ENCODE measurements at regions not wholly inside any gene's neighbourhood (a gene's known extent, or its start where the extent isn't known, plus 50 kb on each side); places are given as distances from the start of the nearest gene placed in this dataset.

GRCh38 chr10:69739634-69740033 lies 62.1 kb upstream of the COL13A1 start:
- H3K4me1 ChIP-seq: peaks cover 3% of the 10 kb centered on the region
- no peak overlapping the region for H3K27ac ChIP-seq
- H3K27me3 ChIP-seq: peaks cover 17% of the 10 kb centered on the region
- WGBS: 84% methylated on average over 6 of the region's 7 CpGs
- DNase-seq (ENCODE audit: low spot score in 2 of 2): no peak
- TF ChIP-seq POLR2A (IDR thresholded peaks at IDR 0.05) (no peak), EP300 (IDR thresholded peaks at IDR 0.05) (no peak), CTCF (IDR thresholded peaks at IDR 0.05) (no peak), POLR2AphosphoS5 (IDR thresholded peaks at IDR 0.05) (no peak)
- no peaks in the 10 kb centered on the region for H3K36me3 ChIP-seq
- no peak overlapping the region for H3K4me3 ChIP-seq
- H3K9me3 ChIP-seq: no peaks in the 10 kb centered on the region

- no peaks in the 10 kb centered on the region for H3K4me1 ChIP-seq
- H3K36me3 ChIP-seq: no peaks in the 10 kb centered on the region
- H3K27ac ChIP-seq: no peak overlapping the region
- no peak for DNase-seq (ENCODE audit: low spot score in 2 of 2)
- H3K9me3 ChIP-seq: no peaks in the 10 kb centered on the region
- no peak for TF ChIP-seq EP300 (IDR thresholded peaks at IDR 0.05)
- no peak for TF ChIP-seq POLR2AphosphoS5 (IDR thresholded peaks at IDR 0.05)
- TF ChIP-seq CTCF (IDR thresholded peaks at IDR 0.05): no peak
- TF ChIP-seq POLR2A (IDR thresholded peaks at IDR 0.05): no peak
- H3K27me3 ChIP-seq: peaks cover 17% of the 10 kb centered on the region
- no peak overlapping the region for H3K4me3 ChIP-seq
- 88% methylated on average over 3 of the region's 3 CpGs for WGBS
Observed at GRCh38 chr10:69740126-69740525, 61.6 kb upstream of the COL13A1 start.

GRCh38 chr10:69741252-69741651 lies 60.5 kb upstream of the COL13A1 start:
- Histone ChIP-seq H3K4me1 (no peaks in the 10 kb centered on the region), H3K36me3 (no peaks in the 10 kb centered on the region), H3K27ac (no peak overlapping the region), H3K9me3 (no peaks in the 10 kb centered on the region), H3K27me3 (peaks cover 17% of the 10 kb centered on the region), H3K4me3 (no peak overlapping the region)
- 71% methylated on average over 1 of the region's 1 CpG for WGBS
- TF ChIP-seq EP300 (IDR thresholded peaks at IDR 0.05) (no peak), CTCF (IDR thresholded peaks at IDR 0.05) (no peak), POLR2AphosphoS5 (IDR thresholded peaks at IDR 0.05) (no peak), POLR2A (IDR thresholded peaks at IDR 0.05) (no peak)
- DNase-seq (ENCODE audit: low spot score in 2 of 2): no peak

- 65% methylated on average over 3 of the region's 5 CpGs for WGBS
- no peaks in the 10 kb centered on the region for H3K4me1 ChIP-seq
- no peak for DNase-seq (ENCODE audit: low spot score in 2 of 2)
- TF ChIP-seq EP300 (IDR thresholded peaks at IDR 0.05): no peak
- no peak for TF ChIP-seq POLR2AphosphoS5 (IDR thresholded peaks at IDR 0.05)
- no peak for TF ChIP-seq CTCF (IDR thresholded peaks at IDR 0.05)
- TF ChIP-seq POLR2A (IDR thresholded peaks at IDR 0.05): no peak
- H3K4me3 ChIP-seq: no peak overlapping the region
- H3K36me3 ChIP-seq: no peaks in the 10 kb centered on the region
- H3K27ac ChIP-seq: no peak overlapping the region
- peaks cover 17% of the 10 kb centered on the region for H3K27me3 ChIP-seq
- no peaks in the 10 kb centered on the region for H3K9me3 ChIP-seq
Observed at GRCh38 chr10:69741671-69742355, 59.9 kb upstream of the COL13A1 start.

- TF ChIP-seq CTCF (IDR thresholded peaks at IDR 0.05) (no peak), EP300 (IDR thresholded peaks at IDR 0.05) (no peak), POLR2AphosphoS5 (IDR thresholded peaks at IDR 0.05) (no peak), POLR2A (IDR thresholded peaks at IDR 0.05) (no peak)
- no peak overlapping the region for H3K27ac ChIP-seq
- no peaks in the 10 kb centered on the region for H3K4me1 ChIP-seq
- WGBS: 94% methylated on average over 1 of the region's 1 CpG
- peaks cover 17% of the 10 kb centered on the region for H3K27me3 ChIP-seq
- H3K4me3 ChIP-seq: no peak overlapping the region
- no peaks in the 10 kb centered on the region for H3K36me3 ChIP-seq
- DNase-seq (ENCODE audit: low spot score in 2 of 2): no peak
- H3K9me3 ChIP-seq: no peaks in the 10 kb centered on the region
Observed at GRCh38 chr10:69742356-69742695, 59.4 kb upstream of the COL13A1 start.
